ENCODE measurements at regions not wholly inside any gene's neighbourhood (a gene's known extent, or its start where the extent isn't known, plus 50 kb on each side); places are given as distances from the start of the nearest gene placed in this dataset.

DNA sequence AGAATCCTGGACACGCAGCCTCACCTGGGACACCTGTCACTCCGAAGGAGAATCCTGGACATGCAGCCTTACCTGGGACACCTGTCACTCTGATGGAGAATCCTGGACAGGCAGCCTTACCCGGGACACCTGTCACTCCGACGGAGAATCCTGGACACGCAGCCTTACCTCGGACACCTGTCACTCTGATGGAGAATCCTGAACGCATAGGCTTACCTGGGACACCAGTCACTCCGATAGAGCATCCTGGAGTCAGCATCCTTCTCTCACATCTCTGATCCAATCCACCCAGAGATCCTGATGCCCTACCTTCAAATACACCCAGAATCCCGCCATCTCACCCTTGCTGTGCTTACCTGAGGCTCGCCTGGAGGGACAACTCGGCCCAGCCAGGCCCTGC, 154.9 kb downstream of the NDUFA10 start:
- DNase-seq (ENCODE audit: low read depth, low spot score) (no peak), FAIRE-seq (no peak)
- no peak overlapping the region for H3K4me3 ChIP-seq (replicated peaks in 1 of 3; ENCODE audit: insufficient read depth in 1 of 3, low read depth in 1 of 3, low read length in 3 of 3)
- TF ChIP-seq EZH2 (IDR thresholded peaks at IDR 0.05; ENCODE audit: borderline replicate concordance, low read depth, low read length, severe bottlenecking) (no peak), POLR2AphosphoS5 (IDR thresholded peaks at IDR 0.05; ENCODE audit: insufficient read depth, low read depth, low read length) (no peak)
- H3K9me1 ChIP-seq (replicated peaks; ENCODE audit: control insufficient read depth, extremely low read depth, insufficient read depth, low read length) = no peaks in the 10 kb centered on the region
- no peak overlapping the region for H2AFZ ChIP-seq (ENCODE audit: low read depth, low read length)
- no TSS peak for BruUV-seq (replicated peaks)
- H4K20me1 ChIP-seq (replicated peaks; ENCODE audit: control insufficient read depth, extremely low read depth, insufficient read depth, low read length) = no peaks in the 10 kb centered on the region
- peaks cover 2% of the 10 kb centered on the region for H3K9me3 ChIP-seq (replicated peaks; ENCODE audit: control insufficient read depth, insufficient read depth, low read length)
- dilution Hi-C loops (cut with MboI; ENCODE audit: extremely low pct_ligation_motif_present, low sequenced_read_pairs) = no loop called here
- H3K4me1 ChIP-seq (ENCODE audit: control insufficient read depth, extremely low read depth, insufficient read depth, low read length) = no peaks in the 10 kb centered on the region
- ChIA-PET CTCF (no interaction called here), POLR2A (no interaction called here)
- no peaks in the 10 kb centered on the region for H3K79me2 ChIP-seq (ENCODE audit: control insufficient read depth, insufficient read depth, low read length)
- H3K4me2 ChIP-seq (ENCODE audit: insufficient read depth, low read length) = no peak overlapping the region
- intact Hi-C loops (cut with micrococcal nuclease) = no loop called here
- H3K36me3 ChIP-seq (ENCODE audit: control insufficient read depth in 2 of 2, extremely low read depth in 1 of 2, insufficient read depth in 2 of 2, low read length in 2 of 2) = no peaks in the 10 kb centered on the region
- no peaks in the 10 kb centered on the region for H3K27me3 ChIP-seq (ENCODE audit: control insufficient read depth in 2 of 2, insufficient read depth in 2 of 2, low read length in 2 of 2)
- H3K27ac ChIP-seq (ENCODE audit: insufficient read depth, low read depth, low read length) = no peak overlapping the region
- H3K9ac ChIP-seq (replicated peaks; ENCODE audit: extremely low read depth, insufficient read depth, low read length) = no peak overlapping the region

DNA sequence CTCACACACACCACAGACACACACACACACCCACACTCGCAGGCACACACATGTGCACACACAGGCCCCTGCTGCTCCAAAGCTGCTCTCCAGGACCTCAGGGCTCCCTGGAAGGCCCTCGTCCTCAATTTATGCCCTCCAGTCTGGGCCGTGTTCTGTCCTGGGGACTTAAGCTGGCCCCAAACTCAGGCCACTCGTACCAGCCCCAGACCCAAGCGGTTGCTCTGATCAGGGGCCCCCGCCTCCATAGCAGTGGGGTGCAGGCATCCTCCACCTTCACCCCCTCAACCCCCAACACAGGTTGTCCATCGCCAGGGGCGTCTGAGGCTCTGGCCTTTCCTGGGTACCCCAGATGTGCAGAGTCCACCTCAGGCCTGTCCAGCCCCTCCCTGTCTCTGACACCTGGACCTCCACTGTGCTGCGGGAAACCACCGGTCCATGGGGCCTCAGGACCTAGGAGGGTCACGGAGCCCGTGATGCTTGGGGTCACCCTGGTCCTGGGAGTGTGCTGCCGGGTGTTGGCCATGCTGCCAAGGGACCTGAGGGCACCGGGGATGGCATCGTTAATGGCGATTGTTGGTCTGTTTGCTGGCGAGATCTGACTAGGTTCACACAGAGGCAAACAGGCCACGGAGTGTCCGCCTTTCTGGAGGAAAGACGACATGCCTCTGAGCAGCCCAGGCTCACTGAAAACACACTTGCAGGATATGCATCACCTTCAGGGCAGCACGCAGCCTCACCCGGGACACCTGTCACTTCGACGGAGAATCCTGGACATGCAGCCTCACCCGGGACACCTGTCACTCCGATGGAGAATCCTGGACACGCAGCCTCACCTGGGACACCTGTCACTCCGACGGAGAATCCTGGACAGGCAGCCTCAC, 155.6 kb downstream of the NDUFA10 start:
- DNase-seq (ENCODE audit: low read depth, low spot score) (no peak), FAIRE-seq (no peak)
- H3K79me2 ChIP-seq (ENCODE audit: control insufficient read depth, insufficient read depth, low read length) = no peaks in the 10 kb centered on the region
- no TSS peak for BruUV-seq (replicated peaks)
- peaks cover 2% of the 10 kb centered on the region for H3K9me3 ChIP-seq (replicated peaks; ENCODE audit: control insufficient read depth, insufficient read depth, low read length)
- TF ChIP-seq POLR2AphosphoS5 (IDR thresholded peaks at IDR 0.05; ENCODE audit: insufficient read depth, low read depth, low read length) (no peak), EZH2 (IDR thresholded peaks at IDR 0.05; ENCODE audit: borderline replicate concordance, low read depth, low read length, severe bottlenecking) (no peak), JUN (IDR thresholded peaks at IDR 0.05; ENCODE audit: borderline replicate concordance, insufficient read depth, insufficient read length, low read depth) (no peak)
- no peaks in the 10 kb centered on the region for H3K9me1 ChIP-seq (replicated peaks; ENCODE audit: control insufficient read depth, extremely low read depth, insufficient read depth, low read length)
- CTCF ChIA-PET = no interaction called here
- H3K4me3 ChIP-seq (replicated peaks in 1 of 3; ENCODE audit: insufficient read depth in 1 of 3, low read depth in 1 of 3, low read length in 3 of 3) = no peak overlapping the region
- H3K36me3 ChIP-seq (ENCODE audit: control insufficient read depth in 2 of 2, extremely low read depth in 1 of 2, insufficient read depth in 2 of 2, low read length in 2 of 2) = no peaks in the 10 kb centered on the region
- POLR2A ChIA-PET = no interaction called here
- no peak overlapping the region for H3K27ac ChIP-seq (ENCODE audit: insufficient read depth, low read depth, low read length)
- no peak overlapping the region for H3K4me2 ChIP-seq (ENCODE audit: insufficient read depth, low read length)
- no peaks in the 10 kb centered on the region for H3K4me1 ChIP-seq (ENCODE audit: control insufficient read depth, extremely low read depth, insufficient read depth, low read length)
- H3K27me3 ChIP-seq (ENCODE audit: control insufficient read depth in 2 of 2, insufficient read depth in 2 of 2, low read length in 2 of 2) = no peaks in the 10 kb centered on the region
- dilution Hi-C loops (cut with MboI; ENCODE audit: extremely low pct_ligation_motif_present, low sequenced_read_pairs) = no loop called here
- H3K9ac ChIP-seq (replicated peaks; ENCODE audit: extremely low read depth, insufficient read depth, low read length) = no peak overlapping the region
- intact Hi-C loops (cut with micrococcal nuclease) = no loop called here
- no peaks in the 10 kb centered on the region for H4K20me1 ChIP-seq (replicated peaks; ENCODE audit: control insufficient read depth, extremely low read depth, insufficient read depth, low read length)
- no peak overlapping the region for H2AFZ ChIP-seq (ENCODE audit: low read depth, low read length)
